NCI-H146 treated with DMSO at 0.1 percent for 48 hours (cell line): ENCODE measurements at regions not wholly inside any gene's neighbourhood (a gene's known extent, or its start where the extent isn't known, plus 50 kb on each side); places are given as distances from the start of the nearest gene placed in this dataset.

Experiments
- DNase-seq: peaks from one replicate; lab custom pipeline; 2025; ENCODE audit not compliant: unreplicated experiment; lab: John Stamatoyannopoulos, UW

- DNase-seq, result no peak
Observed at GRCh38 chr13:58594747-58595600, 963.4 kb downstream of the PCDH17 start.

GRCh38 chr13:58597552-58597951, 966.0 kb downstream of the PCDH17 start:
- DNase-seq, result no peak

GRCh38 chr13:58598241-58598640, 966.7 kb downstream of the PCDH17 start:
- DNase-seq, result no peak

- no peak for DNase-seq
Observed at GRCh38 chr13:58611117-58611516, 979.6 kb downstream of the PCDH17 start.

GRCh38 chr13:58617880-58618665, 986.5 kb downstream of the PCDH17 start:
- no peak for DNase-seq

GRCh38 chr13:58619396-58620113, 988.0 kb downstream of the PCDH17 start:
- no peak for DNase-seq

- DNase-seq, result no peak
Observed at GRCh38 chr13:58620176-58620575, 988.6 kb downstream of the PCDH17 start.

GRCh38 chr13:58625703-58626389, 994.3 kb downstream of the PCDH17 start:
- DNase-seq, result no peak

GRCh38 chr13:58630794-58631193, 999.2 kb downstream of the PCDH17 start:
- no peak for DNase-seq

- no peak for DNase-seq
Observed at GRCh38 chr13:58633226-58633625, 1001.7 kb downstream of the PCDH17 start.

GRCh38 chr13:58655086-58655485, 1023.5 kb downstream of the PCDH17 start:
- DNase-seq, result no peak

GRCh38 chr13:58660826-58661225, 1029.3 kb downstream of the PCDH17 start:
- no peak for DNase-seq

GRCh38 chr13:58666331-58666730, 1034.8 kb downstream of the PCDH17 start:
- DNase-seq, result no peak

GRCh38 chr13:58667096-58667495, 1035.6 kb downstream of the PCDH17 start:
- DNase-seq, result no peak

- no peak for DNase-seq
Observed at GRCh38 chr13:58680115-58680514, 1048.6 kb downstream of the PCDH17 start.

- no peak for DNase-seq
Observed at GRCh38 chr13:58682616-58683015, 1051.1 kb downstream of the PCDH17 start.

- DNase-seq, result no peak
Observed at GRCh38 chr13:58687148-58687547, 1055.6 kb downstream of the PCDH17 start.

GRCh38 chr13:58698531-58698930, 1067.0 kb downstream of the PCDH17 start:
- DNase-seq, result no peak

GRCh38 chr13:58704953-58705352, 1073.4 kb downstream of the PCDH17 start:
- no peak for DNase-seq

GRCh38 chr13:58706421-58706820, 1074.9 kb downstream of the PCDH17 start:
- DNase-seq, result no peak

GRCh38 chr13:58712191-58712590, 1080.6 kb downstream of the PCDH17 start:
- DNase-seq, result no peak
